IPS DF 19.7 (cell line): ENCODE measurements at regions not wholly inside any gene's neighbourhood (a gene's known extent, or its start where the extent isn't known, plus 50 kb on each side); places are given as distances from the start of the nearest gene placed in this dataset.

Experiments
- DNase-seq: peaks from one replicate; pipeline ENCODE4 v3.0.0-alpha.2; 2013; ENCODE audit warnings: low read depth, low spot score

DNA sequence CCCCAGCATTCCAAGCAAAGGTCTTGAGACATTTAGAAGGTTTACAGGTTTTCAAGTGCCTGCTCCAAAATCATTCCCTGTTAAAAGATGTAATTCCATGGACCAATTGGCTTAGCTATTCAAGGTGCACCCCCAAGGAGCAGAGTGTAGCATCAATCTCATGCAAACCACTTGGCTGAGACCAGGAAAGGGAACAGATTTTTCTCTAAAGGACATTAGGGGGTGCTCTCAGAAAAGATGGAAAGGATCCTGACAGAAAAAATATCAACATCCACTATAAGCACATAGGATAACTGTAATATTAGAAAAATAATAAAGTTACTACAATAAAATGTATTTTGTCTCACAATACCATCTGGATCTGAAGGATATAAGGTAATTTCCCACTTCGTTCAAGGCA lies 328.0 kb upstream of the CDIN1 start:
- DNase-seq: no peak

DNA sequence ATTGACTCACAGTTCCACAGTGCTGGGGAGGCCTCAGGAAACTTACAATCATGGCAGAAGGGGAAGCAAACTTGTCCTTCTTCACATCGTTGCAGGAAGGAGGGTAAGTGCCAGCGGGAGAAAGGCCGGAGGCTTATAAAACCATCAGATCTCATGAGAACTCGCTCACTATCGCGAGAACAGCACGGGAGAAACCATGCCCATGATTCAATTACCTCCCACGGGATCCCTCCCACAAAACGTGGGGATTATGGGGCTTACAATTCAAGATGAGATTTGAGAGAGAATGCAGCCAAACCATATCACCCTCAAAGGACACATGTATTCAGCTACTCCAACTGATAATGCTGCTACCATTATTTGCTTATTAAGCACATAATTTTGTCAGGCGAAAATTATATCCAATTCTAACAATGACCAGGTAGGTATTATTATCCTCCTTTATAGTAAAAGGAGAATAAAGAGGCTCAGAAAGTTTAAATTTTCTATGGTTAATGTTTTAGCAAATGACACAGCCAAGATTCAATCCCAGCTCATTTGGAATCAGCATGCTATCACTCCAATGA lies 327.2 kb upstream of the CDIN1 start:
- DNase-seq: no peak

DNA sequence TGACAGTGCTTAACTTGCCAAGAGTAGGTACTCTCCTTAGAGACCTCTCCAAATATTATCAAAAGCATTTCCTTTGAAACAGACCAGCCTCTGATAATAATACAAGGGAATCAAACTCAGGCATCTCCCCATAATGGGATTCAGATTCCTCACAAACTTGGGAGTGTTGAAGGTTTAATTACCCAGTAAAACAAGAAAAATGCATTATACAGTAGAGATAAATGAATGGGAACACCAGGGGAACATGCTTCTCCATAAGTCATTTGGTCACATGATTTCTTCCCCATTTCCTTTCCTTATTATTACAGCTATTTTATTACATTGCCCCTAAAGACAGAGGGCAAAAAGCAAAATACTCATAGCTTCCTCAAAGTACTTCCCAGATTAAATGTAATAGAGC lies 325.0 kb upstream of the CDIN1 start:
- DNase-seq: no peak

DNA sequence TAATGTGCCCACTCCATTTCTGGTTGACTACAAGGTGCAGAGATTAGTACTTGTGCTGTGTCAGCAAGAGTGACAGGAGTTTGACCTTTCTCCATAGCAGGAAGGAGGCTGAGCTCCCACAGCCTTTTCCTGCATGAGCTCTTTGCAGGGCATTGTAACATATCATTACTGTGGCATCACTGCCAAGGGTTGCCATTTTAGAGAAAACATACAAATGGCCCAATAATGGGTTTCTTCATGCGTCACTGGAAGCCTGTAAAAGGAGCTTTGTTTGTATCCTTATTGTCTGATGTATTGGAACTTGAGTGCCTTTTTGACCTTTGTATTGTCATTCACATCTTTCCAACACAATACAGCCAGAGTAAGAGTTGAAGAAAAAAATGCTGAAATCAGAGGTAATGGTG lies 323.0 kb upstream of the CDIN1 start:
- no peak for DNase-seq

DNA sequence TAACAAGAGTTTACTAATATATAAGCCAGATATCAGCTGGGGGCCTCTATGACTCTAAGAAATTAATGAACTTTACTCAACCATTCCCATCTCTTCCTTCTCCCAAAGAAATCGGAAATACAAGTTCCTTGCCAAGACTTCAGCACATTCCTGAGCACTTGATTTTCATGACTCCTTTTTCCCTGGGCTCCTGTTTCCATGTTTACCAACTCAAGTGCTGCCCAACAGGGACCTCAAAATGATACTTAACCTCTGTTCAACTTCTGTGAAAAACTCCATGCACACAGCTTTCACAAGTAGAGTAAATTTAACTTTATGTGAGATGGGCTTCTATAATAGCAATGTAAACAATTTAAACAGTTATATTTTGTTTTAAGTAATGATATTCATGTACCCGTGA lies 315.8 kb upstream of the CDIN1 start:
- no peak for DNase-seq

DNA sequence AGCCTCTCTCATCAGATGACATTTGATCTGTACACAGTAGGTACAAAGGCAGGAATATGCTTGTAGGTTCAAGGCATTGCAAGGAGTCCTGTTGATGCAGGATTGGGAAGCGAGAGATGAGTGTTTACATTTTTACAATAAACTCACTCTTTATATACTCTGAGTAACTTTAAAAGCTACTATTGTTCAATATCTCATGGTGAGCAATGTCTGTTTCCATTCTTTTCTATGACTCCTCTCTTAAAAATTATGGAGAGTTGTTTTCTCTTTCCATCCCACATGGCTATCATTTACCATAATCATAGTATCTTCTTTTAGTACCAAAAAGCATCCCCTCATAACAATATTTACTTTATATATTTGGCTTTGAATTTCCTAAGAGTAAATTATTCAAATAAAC lies 314.0 kb upstream of the CDIN1 start:
- no peak for DNase-seq

DNA sequence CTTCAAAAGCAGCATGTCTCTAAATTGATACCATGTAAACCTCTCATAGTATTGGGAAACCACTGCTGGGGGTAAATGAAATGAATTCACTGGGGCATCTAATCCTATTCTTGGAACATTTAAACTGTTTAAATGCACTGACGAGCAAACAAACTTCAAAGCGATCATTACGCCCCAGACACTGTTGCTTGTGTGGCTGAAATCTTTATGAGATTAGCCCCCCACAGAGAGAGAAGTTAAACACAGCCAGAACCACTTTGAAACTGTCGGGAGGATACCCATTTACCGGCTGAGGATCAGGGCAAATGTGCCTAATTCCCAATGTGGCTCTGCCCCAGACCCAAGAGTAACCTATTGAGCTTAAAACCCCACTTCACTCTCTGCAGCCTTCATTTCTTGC lies 308.4 kb upstream of the CDIN1 start:
- peak; percentile 5 for DNase-seq

DNA sequence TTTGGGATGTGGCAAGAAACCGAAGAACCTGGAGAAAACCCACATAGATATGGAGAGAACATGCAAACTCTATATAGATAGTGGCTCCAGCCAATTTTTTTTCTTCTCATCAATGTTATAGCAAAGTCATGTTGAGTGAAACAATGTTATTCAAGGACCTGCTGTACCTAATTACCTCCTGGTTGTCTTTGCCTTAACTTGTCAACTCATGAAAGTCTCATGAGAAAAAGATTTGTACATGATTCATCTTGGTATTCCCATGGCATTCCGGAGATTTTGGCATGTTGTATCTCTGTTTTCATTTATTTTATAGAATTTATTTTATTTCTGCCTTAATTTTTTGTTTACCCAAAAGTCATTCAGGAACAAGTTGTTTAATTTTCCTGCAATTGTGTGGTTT lies 303.8 kb upstream of the CDIN1 start:
- no peak for DNase-seq

DNA sequence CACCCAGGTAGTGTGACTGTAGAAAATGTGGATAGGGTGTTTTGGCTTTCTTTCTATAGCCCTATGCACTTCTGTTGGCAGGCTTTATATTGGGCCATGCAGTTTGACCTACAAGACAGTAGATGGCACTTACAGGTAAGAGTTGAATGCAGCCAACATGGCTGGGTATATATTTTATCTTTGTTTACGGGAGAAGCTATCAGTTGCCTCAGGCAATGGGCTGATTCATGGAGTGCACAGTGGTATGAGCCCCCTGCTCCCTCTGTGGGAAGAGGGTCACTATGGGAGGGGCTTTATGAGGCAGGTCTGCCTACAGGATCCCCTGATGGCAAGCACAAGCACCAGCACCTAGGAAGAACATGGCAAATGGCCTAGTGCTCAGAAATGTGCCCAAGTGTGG lies 301.2 kb upstream of the CDIN1 start:
- DNase-seq: peak; percentile 20

DNA sequence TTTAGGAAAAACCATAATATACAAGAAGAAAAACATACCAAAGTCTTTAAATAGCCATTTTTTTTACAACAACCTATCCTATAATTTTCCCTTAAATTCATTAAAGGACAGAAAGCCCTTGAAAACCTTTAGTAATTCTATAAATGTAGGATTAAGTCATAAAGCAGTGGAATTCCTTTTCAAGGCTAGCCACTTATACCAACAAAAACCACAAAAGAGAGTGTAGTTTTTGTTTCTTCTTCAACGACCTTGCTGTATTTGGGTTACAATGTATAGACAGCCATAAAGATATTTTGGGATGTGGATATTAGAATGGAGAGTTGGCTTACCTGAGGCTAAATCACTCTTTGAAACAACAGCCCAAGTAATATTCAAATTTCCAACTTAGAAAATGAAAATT lies 296.6 kb upstream of the CDIN1 start:
- no peak for DNase-seq

DNA sequence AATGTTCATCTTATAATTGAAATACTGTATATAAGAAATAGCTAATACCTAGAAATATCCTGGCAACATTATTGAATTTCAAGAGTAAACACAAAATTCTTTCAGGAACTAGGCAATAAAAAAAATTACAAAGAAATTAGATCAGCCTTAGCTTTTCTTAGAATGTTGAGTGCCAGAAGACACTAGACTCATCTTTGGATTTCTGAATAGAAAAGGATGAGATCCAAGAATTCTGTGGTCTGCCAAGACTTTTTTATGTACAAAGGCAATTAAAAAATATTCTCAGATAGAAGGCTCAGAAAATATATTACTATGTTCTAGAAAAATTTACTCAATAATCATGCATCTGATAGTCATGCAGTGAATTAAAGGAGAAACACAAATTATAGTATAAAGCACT lies 294.5 kb upstream of the CDIN1 start:
- DNase-seq: no peak

DNA sequence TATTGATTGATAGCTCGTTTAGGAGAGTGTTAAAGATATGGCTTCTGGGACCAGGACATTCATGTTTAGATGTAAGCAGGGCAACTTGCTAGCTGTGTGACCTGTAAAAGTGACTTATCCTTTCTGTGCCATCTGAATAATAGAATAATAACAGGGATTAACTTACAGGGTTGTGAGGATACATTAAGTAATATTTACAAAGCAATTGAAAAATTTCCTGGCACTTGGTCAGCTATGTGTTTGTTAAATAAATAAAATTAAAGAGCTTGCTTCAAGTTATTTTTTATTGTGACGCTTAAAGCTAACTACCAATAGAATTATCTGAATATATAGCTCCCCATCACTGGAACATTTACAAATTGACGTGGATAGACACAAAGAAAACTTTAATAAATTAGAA lies 287.9 kb upstream of the CDIN1 start:
- no peak for DNase-seq

DNA sequence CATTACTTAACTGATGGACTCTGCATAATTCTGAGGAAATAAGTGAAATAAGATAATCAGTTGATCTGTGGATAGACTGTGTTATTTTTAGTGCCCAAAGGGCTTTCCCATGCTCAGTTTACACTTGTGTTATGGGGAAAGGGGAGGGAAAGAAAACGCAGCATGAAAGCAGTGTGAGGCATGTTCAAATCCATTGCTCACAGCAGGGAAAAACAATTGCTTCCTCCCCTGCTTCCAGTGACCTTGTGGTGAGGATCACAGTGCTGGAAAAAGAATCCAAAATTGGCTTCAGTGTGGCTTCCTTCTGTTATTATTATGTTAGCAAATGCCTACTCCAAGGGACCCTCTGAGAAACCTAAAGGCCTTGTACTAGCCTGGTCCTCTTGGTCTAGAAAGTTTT lies 285.1 kb upstream of the CDIN1 start:
- DNase-seq: peak; percentile 2

DNA sequence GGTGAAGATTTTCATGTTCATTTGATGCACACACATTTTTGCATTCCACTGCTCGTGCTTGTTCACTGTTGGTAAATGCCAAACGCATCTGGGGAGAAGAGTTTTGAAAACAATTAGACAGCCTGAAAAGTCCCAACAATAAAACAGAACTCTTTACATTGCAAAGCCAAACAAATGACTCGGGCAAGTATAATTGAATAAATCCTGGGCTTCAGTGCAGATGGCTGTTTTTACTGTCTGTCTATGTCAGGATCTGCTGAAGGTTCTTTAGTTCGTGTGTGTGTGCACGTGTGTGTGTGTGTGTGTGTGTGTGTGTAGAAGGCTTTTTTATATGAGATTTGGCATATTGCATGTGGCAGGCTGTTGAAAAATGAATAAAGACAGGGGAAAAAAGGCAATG lies 277.5 kb upstream of the CDIN1 start:
- no peak for DNase-seq

DNA sequence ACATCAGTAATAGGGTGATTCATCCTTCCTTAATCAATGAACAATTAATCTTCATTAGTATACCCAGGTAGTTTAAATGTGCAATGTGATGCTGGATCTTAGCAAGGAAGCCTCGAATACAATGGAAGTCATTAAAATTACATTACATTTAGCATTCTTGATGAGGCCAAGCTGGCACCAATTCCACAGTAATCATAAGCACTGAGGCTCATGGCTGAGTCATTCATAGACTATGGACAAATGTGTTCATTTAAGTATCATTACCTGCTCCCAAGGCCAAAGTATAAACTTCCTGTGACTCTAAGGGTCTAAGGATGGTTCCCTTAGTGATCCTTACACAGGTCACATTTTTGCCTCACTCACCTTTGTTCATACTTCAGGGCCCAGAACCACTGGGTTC lies 266.4 kb upstream of the CDIN1 start:
- no peak for DNase-seq

DNA sequence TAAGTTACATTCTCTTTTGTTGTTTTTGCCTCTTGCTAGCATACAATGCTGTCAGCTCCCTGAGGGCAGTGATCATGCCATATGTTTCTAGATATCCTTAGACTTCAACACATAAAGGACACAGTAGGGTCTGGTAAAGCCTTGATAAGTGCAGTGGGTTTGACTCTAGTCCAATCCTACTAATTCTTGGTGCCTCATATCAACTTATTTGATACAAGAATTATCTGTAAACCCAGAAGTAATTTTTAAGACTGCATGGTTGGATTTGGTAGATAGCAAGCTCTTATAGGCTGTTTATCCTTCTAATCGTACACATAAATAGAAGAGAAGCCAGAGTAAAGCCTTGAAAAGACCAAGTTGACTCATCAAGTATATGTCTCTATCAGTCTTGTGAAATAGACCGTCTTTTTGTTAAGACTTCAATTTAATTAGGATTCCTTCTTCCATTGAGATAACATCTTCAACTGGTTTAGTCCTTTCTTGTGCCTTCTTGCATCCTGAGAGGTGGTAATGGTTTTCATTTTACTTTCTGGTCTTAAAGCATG lies 265.6 kb upstream of the CDIN1 start:
- DNase-seq: no peak

DNA sequence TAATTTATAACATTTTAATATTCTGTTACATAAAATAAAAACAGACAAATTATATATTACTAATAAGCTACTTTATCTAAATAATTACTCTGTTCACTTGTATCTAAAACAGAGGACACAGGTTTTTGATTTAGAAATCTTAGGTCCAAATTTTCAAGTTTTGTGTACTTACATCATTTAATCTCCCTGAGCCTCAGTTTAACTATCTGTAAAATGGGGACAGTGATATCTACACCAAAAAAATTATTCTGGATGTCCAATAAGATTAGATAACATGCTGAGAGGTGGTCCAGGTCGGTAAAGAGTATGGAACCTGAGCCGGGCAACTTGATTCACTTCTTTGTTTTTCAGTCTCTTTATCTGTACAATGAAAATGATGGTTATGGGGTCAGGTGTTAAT lies 263.8 kb upstream of the CDIN1 start:
- DNase-seq: no peak

DNA sequence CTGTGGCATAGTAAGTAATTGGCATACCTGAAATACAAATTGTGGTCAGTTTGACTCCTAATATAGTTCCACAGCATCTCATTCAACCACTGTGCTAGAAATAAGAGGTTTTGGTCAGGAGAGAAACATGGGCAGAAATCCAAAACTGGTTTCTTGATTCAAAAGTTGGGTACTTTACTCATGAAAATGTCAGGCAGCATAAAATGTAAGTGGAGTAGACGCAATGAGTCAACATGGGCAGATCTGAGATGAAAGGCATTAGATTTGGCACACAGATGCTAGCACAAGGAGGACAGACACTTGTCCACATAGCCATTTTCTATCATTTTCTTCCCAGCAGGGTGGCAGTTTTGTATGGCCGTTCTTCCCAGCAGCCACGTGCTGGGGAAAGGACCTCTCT lies 255.8 kb upstream of the CDIN1 start:
- no peak for DNase-seq

DNA sequence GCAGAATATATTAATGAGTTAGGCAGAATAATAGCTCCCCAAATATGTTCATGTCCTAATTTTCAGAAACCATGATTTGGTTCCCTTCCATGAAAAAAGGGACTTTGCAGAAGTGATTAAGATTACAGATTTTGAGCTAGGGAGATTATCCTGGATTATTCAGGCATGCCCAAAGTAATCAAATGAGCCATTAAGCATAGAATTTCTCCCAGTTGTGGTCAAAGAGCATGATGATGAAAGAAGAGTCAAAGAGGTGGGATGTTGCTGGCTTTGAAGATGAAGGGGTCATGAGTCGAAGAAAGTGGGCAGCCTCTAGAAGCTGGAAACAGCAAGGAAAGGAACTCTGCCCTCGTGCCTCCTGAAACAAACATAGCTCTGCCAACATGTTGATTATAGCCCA lies 254.2 kb upstream of the CDIN1 start:
- no peak for DNase-seq

DNA sequence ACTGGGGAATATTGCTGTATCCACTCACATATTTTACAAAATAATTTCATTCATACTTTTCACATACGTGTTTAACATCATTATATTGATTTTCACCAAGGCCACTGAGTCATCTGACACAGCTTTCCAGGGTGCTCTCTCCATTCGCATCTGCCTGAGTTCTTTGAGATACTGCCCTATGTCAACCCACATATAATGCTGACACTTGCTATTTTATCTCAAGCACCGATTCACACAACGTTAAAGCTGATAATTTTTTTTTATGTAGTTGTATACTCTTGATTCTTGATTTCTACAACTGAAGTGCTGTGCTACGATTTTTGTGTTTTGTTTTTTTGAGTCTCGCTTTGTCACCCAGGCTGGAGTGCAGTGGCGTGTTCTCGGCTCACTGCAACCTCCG lies 249.8 kb upstream of the CDIN1 start:
- no peak for DNase-seq

DNA sequence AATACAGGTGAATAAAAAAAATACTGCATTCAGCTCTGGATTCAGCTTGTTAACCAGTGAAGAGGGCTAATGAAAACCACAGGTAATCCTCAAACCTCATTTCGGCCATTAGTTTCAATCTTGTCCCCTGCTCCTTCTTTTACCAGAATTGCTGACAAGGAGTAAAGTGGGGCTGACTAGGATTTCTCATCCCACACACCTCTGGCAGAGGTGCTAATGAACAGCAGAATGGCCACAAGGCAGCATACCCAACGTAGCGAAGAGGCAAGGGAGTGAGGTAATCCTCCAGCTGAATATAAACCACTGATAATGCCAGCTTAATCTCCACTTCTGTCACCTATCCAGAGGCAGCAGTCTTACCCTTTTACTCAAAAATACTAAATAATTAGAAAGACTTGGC lies 248.8 kb upstream of the CDIN1 start:
- no peak for DNase-seq

DNA sequence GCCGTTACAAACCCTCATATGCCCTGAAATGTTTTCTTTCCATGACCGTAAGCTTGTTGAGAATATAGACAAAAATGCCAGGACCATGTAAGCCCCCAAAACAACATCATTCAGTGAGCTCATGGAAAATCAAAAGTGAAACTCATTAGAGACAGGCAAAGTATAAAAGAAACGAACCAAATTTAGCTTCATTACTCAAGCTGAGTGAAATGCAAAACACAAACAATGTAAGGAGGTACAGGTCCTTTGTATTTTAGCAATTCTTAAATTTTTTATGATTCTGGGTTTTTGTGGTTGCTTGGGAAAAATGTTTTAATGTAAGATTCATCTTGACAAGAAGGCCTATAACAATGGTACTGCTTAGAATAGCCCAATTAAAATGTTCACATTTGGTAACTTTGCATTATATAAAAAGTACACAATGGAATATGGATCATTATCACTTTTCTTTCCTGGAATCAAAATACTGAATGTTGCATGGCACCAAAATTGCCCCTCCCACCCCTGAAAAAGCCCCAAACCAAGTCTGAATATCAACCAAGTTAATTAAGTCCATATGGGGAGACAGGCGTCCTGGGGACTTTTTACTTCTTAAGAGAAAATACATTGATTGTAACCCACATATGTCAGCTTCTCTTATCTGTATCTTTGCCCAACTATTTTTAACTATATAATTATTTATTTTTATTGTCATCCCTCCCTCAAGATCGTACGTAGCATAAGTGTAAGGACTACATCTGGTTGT lies 247.7 kb upstream of the CDIN1 start:
- DNase-seq: no peak

DNA sequence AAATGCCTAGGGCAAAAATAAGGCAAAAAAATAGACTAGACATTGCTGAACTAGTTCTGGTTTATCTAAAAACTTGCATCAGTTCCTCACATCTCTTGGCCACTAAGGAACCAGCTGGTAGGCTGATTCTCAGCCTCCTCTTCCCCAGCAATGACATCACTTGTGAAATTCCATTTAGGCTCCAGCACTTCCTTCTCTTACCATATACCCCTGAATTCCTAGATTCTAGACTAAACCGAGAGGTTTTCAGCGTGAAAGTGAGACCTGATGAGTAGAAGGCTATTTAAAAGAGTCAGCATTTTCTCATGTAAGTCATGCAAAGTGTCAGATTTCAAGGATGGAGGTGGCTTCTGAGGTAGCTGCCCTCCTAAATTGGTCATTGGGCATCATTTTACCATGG lies 247.1 kb upstream of the CDIN1 start:
- no peak for DNase-seq

DNA sequence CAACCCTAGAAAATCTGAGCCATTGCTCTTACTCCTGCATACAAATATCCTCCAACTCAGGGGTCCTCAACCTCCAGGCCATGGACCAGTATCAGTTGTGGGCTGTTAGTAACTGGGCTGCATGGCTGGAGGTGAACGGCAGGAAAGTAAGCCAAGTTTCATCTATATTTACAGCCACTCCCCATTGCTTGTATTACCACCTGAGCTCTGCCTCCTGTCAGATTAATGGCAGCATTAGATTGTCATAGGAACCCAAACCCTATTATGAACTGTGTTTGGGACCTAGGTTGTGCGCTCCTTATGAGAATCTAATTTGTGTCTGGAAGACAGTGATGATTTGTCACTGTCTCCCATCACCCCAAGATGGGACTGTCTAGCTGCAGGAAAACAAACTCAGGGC lies 246.5 kb upstream of the CDIN1 start:
- DNase-seq: no peak
